Left ventricle myocardium inferior (tissue), 1 donor: ENCODE measurements at regions not wholly inside any gene's neighbourhood (a gene's known extent, or its start where the extent isn't known, plus 50 kb on each side); places are given as distances from the start of the nearest gene placed in this dataset.

Experiments
- DNase-seq: peaks from one replicate; pipeline ENCODE4 v3.0.0-alpha.2; 2020
- H3K27ac ChIP-seq: fragments of 200-600 bp; replicated peaks from 2 replicates; pipeline ENCODE4 v1.8.0; 2021
- H3K27me3 ChIP-seq: fragments of 200-600 bp; 2 replicates; pipeline ENCODE4 v1.8.0; 2021; ENCODE audit warnings: low read depth
- H3K36me3 ChIP-seq: fragments of 200-600 bp; 2 replicates; pipeline ENCODE4 v1.8.0; 2021
- H3K4me1 ChIP-seq: fragments of 200-600 bp; 2 replicates; pipeline ENCODE4 v1.8.0; 2021
- H3K4me3 ChIP-seq: fragments of 200-600 bp; 2 replicates; pipeline ENCODE4 v1.8.0; 2021; ENCODE audit warnings: mild to moderate bottlenecking, moderate library complexity
- H3K9me3 ChIP-seq: fragments of 200-600 bp; replicated peaks from 2 replicates; pipeline ENCODE4 v1.8.0; 2021
- CTCF ChIP-seq: fragments of 200-600 bp; IDR thresholded peaks from 2 replicates; pipeline ENCODE4 v1.8.0; 2021; ENCODE audit warnings: antibody characterized with exemption, mild to moderate bottlenecking, borderline replicate concordance
- intact Hi-C: fragments of 100-400 bp; cut with micrococcal nuclease; formaldehyde crosslinking; loops from one replicate; pipeline ENCODE4 v1.11.0; 2022
- donor health status: DM: no; HTN: yes; CAD: no; lungs with severe emphysema.

GRCh38 chr7:131007439-131008330 is 273.7 kb upstream of the KLF14 start:
- peaks cover 61% of the 10 kb centered on the region for H3K4me1 ChIP-seq

GRCh38 chr7:131008840-131009711 is 275.1 kb upstream of the KLF14 start:
- intact Hi-C loops, result no loop called here
- Histone ChIP-seq H3K4me3 (no peak overlapping the region), H3K27me3 (no peaks in the 10 kb centered on the region), H3K27ac (peak overlapping the region; percentile 79), H3K9me3 (no peaks in the 10 kb centered on the region), H3K4me1 (peaks cover 74% of the 10 kb centered on the region), H3K36me3 (peaks cover 7% of the 10 kb centered on the region)
- no peak for TF ChIP-seq CTCF
- DNase-seq, result no peak

More at GRCh38 chr7:131007439-131008330, 273.7 kb upstream of the KLF14 start:
- intact Hi-C loops, result no loop called here
- H3K27ac ChIP-seq, result peak overlapping the region; percentile 79
- H3K27me3 ChIP-seq, result no peaks in the 10 kb centered on the region
- no peak overlapping the region for H3K4me3 ChIP-seq
- peaks cover 7% of the 10 kb centered on the region for H3K9me3 ChIP-seq
- peak; percentile 40 for DNase-seq
- TF ChIP-seq CTCF, result peak; percentile 62
- H3K36me3 ChIP-seq, result peaks cover 7% of the 10 kb centered on the region

GRCh38 chr7:131010029-131010716 is 276.2 kb upstream of the KLF14 start:
- Histone ChIP-seq H3K4me3 (no peak overlapping the region), H3K36me3 (peaks cover 3% of the 10 kb centered on the region), H3K27me3 (no peaks in the 10 kb centered on the region), H3K4me1 (peaks cover 85% of the 10 kb centered on the region), H3K9me3 (no peaks in the 10 kb centered on the region), H3K27ac (peak overlapping the region; percentile 79)
- TF ChIP-seq CTCF, result no peak
- intact Hi-C loops, result no loop called here
- DNase-seq, result no peak

GRCh38 chr7:131010717-131011431 is 276.9 kb upstream of the KLF14 start:
- H3K27me3 ChIP-seq, result no peaks in the 10 kb centered on the region
- no peak for DNase-seq
- peaks cover 92% of the 10 kb centered on the region for H3K4me1 ChIP-seq
- intact Hi-C loops, result no loop called here
- no peaks in the 10 kb centered on the region for H3K9me3 ChIP-seq
- H3K36me3 ChIP-seq, result no peaks in the 10 kb centered on the region
- no peak overlapping the region for H3K4me3 ChIP-seq
- TF ChIP-seq CTCF, result no peak
- H3K27ac ChIP-seq, result peak overlapping the region; percentile 79

- DNase-seq, result no peak
- peak overlapping the region; percentile 79 for H3K27ac ChIP-seq
- peaks cover 98% of the 10 kb centered on the region for H3K4me1 ChIP-seq
- TF ChIP-seq CTCF, result no peak
- H3K36me3 ChIP-seq, result no peaks in the 10 kb centered on the region
- intact Hi-C loops, result no loop called here
- no peaks in the 10 kb centered on the region for H3K9me3 ChIP-seq
- H3K27me3 ChIP-seq, result no peaks in the 10 kb centered on the region
- no peak overlapping the region for H3K4me3 ChIP-seq
Observed at GRCh38 chr7:131011432-131011742, 277.4 kb upstream of the KLF14 start.
